Neural crest cell (in vitro differentiated cells): ENCODE measurements at regions not wholly inside any gene's neighbourhood (a gene's known extent, or its start where the extent isn't known, plus 50 kb on each side); places are given as distances from the start of the nearest gene placed in this dataset.
A peak's percentile ranks its signal among the peaks of the same experiment; 100 is the strongest.

Experiments
- DNase-seq: peaks from one replicate; pipeline ENCODE4 v3.0.0; 2021; ENCODE audit warnings: low read depth, mixed read lengths, low spot score
- H3K27ac Mint-ChIP-seq: one replicate; pipeline ENCODE4 v1.8.0; 2021; ENCODE audit warnings: mild to moderate bottlenecking, mixed read lengths; ENCODE audit not compliant: unreplicated experiment
- H3K27me3 Mint-ChIP-seq: 2 replicates; pipeline ENCODE4 v1.8.0; 2021; ENCODE audit warnings: low read depth, mild to moderate bottlenecking, mixed read lengths
- H3K36me3 Mint-ChIP-seq: 2 replicates; pipeline ENCODE4 v1.8.0; 2021; ENCODE audit warnings: low read depth, mild to moderate bottlenecking, mixed read lengths
- H3K4me1 Mint-ChIP-seq: 2 replicates; pipeline ENCODE4 v1.8.0; 2021; ENCODE audit warnings: mixed read lengths
- H3K4me3 Mint-ChIP-seq: one replicate; pipeline ENCODE4 v1.8.0; 2021; ENCODE audit warnings: mild to moderate bottlenecking, mixed read lengths
- H3K9me3 Mint-ChIP-seq: 2 replicates; pipeline ENCODE4 v1.8.0; 2021; ENCODE audit warnings: mixed read lengths
- TF ChIP-seq, protein P1 (sequence below): fragments of 200-600 bp; sonication (generic); conservative IDR thresholded peaks from 2 replicates; pipeline ENCODE4 v1.5.0; 2021; ENCODE audit warnings: antibody characterized with exemption, mild to moderate bottlenecking

DNA sequence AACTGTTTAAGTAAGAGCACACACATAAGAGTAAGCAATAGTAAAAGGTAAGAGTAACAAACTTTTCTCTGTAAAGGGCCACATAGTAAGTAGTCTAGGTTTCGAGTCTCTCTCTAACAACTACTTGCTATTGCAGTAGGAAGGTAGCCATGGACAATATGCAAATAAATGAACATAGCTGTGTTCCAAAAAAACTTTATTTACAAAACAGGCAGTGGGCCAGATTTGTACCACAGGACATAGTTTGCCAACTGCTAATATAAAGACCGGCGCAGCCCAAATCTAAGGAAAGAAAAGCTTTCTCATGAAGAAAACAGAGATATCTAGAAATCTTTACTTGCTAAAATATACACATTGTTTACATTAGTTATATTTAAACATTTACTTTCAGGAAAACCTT is 239.0 kb upstream of the EGLN3 start:
- TF ChIP-seq, protein P1, sequence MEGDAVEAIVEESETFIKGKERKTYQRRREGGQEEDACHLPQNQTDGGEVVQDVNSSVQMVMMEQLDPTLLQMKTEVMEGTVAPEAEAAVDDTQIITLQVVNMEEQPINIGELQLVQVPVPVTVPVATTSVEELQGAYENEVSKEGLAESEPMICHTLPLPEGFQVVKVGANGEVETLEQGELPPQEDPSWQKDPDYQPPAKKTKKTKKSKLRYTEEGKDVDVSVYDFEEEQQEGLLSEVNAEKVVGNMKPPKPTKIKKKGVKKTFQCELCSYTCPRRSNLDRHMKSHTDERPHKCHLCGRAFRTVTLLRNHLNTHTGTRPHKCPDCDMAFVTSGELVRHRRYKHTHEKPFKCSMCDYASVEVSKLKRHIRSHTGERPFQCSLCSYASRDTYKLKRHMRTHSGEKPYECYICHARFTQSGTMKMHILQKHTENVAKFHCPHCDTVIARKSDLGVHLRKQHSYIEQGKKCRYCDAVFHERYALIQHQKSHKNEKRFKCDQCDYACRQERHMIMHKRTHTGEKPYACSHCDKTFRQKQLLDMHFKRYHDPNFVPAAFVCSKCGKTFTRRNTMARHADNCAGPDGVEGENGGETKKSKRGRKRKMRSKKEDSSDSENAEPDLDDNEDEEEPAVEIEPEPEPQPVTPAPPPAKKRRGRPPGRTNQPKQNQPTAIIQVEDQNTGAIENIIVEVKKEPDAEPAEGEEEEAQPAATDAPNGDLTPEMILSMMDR = no peak
- H3K36me3 Mint-ChIP-seq = no peaks in the 10 kb centered on the region
- peaks cover 2% of the 10 kb centered on the region for H3K9me3 Mint-ChIP-seq
- no peak overlapping the region for H3K4me3 Mint-ChIP-seq
- DNase-seq = no peak
- no peaks in the 10 kb centered on the region for H3K4me1 Mint-ChIP-seq
- no peak overlapping the region for H3K27ac Mint-ChIP-seq
- no peaks in the 10 kb centered on the region for H3K27me3 Mint-ChIP-seq

GRCh38 chr14:34187519-34188044 is 236.7 kb upstream of the EGLN3 start:
- TF ChIP-seq, protein P1 = no peak
- Mint-ChIP-seq H3K4me1 (peaks cover 4% of the 10 kb centered on the region), H3K36me3 (no peaks in the 10 kb centered on the region), H3K9me3 (peaks cover 2% of the 10 kb centered on the region), H3K27ac (no peak overlapping the region), H3K4me3 (no peak overlapping the region), H3K27me3 (no peaks in the 10 kb centered on the region)
- DNase-seq = no peak

GRCh38 chr14:34187061-34187460 is 236.2 kb upstream of the EGLN3 start:
- H3K36me3 Mint-ChIP-seq = no peaks in the 10 kb centered on the region
- H3K4me3 Mint-ChIP-seq = no peak overlapping the region
- DNase-seq = no peak
- peaks cover 4% of the 10 kb centered on the region for H3K4me1 Mint-ChIP-seq
- TF ChIP-seq, protein P1 = no peak
- H3K27me3 Mint-ChIP-seq = no peaks in the 10 kb centered on the region
- no peak overlapping the region for H3K27ac Mint-ChIP-seq
- H3K9me3 Mint-ChIP-seq = peaks cover 2% of the 10 kb centered on the region

GRCh38 chr14:34184126-34184525 is 233.3 kb upstream of the EGLN3 start:
- no peaks in the 10 kb centered on the region for H3K9me3 Mint-ChIP-seq
- TF ChIP-seq, protein P1 = no peak

DNA sequence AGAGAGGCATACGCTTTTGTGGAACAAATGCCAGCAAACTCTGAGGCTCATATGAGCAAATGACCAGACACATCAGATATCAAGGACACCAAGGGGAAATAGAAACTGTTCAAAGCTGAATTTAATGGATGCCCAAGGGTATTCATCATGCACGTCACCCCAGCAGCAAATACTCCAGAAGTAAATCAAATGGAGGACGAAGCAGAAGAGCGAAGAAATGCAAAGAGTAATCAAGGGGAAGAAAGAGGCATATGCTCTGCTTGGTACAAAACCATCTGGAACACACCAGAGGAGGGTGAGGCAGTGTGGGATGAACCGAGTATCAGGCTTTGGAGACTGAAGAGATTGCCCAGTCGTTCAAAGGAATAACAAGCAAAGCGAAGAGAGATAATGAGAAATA is 232.6 kb upstream of the EGLN3 start:
- H3K9me3 Mint-ChIP-seq = no peaks in the 10 kb centered on the region
- H3K4me3 Mint-ChIP-seq = no peak overlapping the region
- H3K36me3 Mint-ChIP-seq = no peaks in the 10 kb centered on the region
- no peaks in the 10 kb centered on the region for H3K27me3 Mint-ChIP-seq
- TF ChIP-seq, protein P1 = no peak
- no peak overlapping the region for H3K27ac Mint-ChIP-seq
- peaks cover 18% of the 10 kb centered on the region for H3K4me1 Mint-ChIP-seq
- no peak for DNase-seq

More at GRCh38 chr14:34184126-34184525, 233.3 kb upstream of the EGLN3 start:
- Mint-ChIP-seq H3K36me3 (no peaks in the 10 kb centered on the region), H3K4me1 (peaks cover 18% of the 10 kb centered on the region), H3K4me3 (no peak overlapping the region), H3K27me3 (no peaks in the 10 kb centered on the region), H3K27ac (no peak overlapping the region)
- DNase-seq = no peak

- Mint-ChIP-seq H3K27ac (peak overlapping the region; percentile 50), H3K36me3 (no peaks in the 10 kb centered on the region), H3K27me3 (no peaks in the 10 kb centered on the region), H3K4me3 (no peak overlapping the region), H3K4me1 (peaks cover 21% of the 10 kb centered on the region), H3K9me3 (no peaks in the 10 kb centered on the region)
- no peak for DNase-seq
- TF ChIP-seq, protein P1 = no peak
Measured at GRCh38 chr14:34181338-34181737, 230.5 kb upstream of the EGLN3 start.
